ENCODE measurements at regions not wholly inside any gene's neighbourhood (a gene's known extent, or its start where the extent isn't known, plus 50 kb on each side); places are given as distances from the start of the nearest gene placed in this dataset.

DNA sequence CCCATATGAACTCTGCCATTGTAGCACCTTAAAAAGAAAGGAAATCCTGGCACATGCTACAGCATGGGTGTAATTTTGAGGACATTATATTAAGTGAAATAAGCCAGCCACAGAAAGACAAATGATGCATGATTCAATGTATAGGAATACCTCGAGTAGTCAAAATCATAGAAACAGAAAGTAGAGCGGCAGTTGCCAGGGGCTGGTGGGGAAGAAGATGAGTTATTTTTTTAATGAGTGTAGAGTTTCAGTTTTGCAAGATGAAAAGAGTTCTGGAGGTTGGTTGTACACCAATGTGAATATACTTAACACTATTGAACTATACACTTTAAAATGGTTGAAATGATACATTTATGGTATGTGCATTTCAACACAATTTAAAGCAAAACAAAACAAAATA is 133.0 kb downstream of the ZDHHC21 start:
- no peaks in the 10 kb centered on the region for H3K36me3 Mint-ChIP-seq (ENCODE audit: insufficient read depth, unreplicated experiment)
- no TSS peak for BruUV-seq (replicated peaks)
- H3K9me3 Mint-ChIP-seq (ENCODE audit: unreplicated experiment): no peaks in the 10 kb centered on the region
- H3K27me3 Mint-ChIP-seq (ENCODE audit: insufficient read depth, unreplicated experiment): no peaks in the 10 kb centered on the region
- TF ChIP-seq, protein P1, sequence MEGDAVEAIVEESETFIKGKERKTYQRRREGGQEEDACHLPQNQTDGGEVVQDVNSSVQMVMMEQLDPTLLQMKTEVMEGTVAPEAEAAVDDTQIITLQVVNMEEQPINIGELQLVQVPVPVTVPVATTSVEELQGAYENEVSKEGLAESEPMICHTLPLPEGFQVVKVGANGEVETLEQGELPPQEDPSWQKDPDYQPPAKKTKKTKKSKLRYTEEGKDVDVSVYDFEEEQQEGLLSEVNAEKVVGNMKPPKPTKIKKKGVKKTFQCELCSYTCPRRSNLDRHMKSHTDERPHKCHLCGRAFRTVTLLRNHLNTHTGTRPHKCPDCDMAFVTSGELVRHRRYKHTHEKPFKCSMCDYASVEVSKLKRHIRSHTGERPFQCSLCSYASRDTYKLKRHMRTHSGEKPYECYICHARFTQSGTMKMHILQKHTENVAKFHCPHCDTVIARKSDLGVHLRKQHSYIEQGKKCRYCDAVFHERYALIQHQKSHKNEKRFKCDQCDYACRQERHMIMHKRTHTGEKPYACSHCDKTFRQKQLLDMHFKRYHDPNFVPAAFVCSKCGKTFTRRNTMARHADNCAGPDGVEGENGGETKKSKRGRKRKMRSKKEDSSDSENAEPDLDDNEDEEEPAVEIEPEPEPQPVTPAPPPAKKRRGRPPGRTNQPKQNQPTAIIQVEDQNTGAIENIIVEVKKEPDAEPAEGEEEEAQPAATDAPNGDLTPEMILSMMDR (IDR thresholded peaks at IDR 0.05; ENCODE audit: unreplicated experiment): no peak
- ChIA-PET POLR2A (no interaction called here), CTCF (no interaction called here)
- DNase-seq (ENCODE audit: unreplicated experiment): no peak
- intact Hi-C loops (cut with micrococcal nuclease): no loop called here
- H3K27ac Mint-ChIP-seq (ENCODE audit: low read depth, unreplicated experiment): no peak overlapping the region
- no peak overlapping the region for H3K4me3 Mint-ChIP-seq (ENCODE audit: unreplicated experiment)
- no peaks in the 10 kb centered on the region for H3K4me1 Mint-ChIP-seq (ENCODE audit: insufficient read depth, unreplicated experiment)

DNA sequence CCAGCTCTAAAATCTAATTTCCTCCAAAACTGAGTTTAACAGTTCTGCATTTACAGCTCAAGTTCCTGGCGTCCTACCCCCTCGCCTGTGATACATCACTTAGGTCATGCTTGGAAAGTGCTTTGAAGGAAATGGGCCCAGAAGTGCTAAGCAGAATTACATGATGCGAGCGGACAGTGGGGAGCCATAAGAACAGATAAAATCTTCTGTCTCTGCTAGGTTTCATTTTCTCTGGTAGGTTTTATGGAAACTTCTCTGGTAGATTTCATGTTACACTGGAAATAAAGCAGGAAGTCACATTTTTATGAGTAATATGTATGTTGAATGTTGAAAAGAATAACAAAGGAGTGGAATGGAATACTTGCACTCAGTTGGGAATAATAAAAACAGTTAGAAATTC is 138.3 kb downstream of the ZDHHC21 start:
- intact Hi-C loops (cut with micrococcal nuclease): no loop called here
- Mint-ChIP-seq H3K27me3 (ENCODE audit: insufficient read depth, unreplicated experiment) (peaks cover 7% of the 10 kb centered on the region), H3K36me3 (ENCODE audit: insufficient read depth, unreplicated experiment) (no peaks in the 10 kb centered on the region), H3K27ac (ENCODE audit: low read depth, unreplicated experiment) (no peak overlapping the region), H3K4me3 (ENCODE audit: unreplicated experiment) (no peak overlapping the region), H3K9me3 (ENCODE audit: unreplicated experiment) (no peaks in the 10 kb centered on the region), H3K4me1 (ENCODE audit: insufficient read depth, unreplicated experiment) (no peaks in the 10 kb centered on the region)
- CTCF ChIA-PET: interaction anchor here (0.7 kb wide), 2 partner anchors 82 to 89 kb away, joined by 3 read pairs; no protein-coding TSS in a partner anchor
- BruUV-seq (replicated peaks): no TSS peak
- DNase-seq (ENCODE audit: unreplicated experiment): no peak
- POLR2A ChIA-PET: no interaction called here
- TF ChIP-seq, protein P1 (IDR thresholded peaks at IDR 0.05; ENCODE audit: unreplicated experiment): no peak

DNA sequence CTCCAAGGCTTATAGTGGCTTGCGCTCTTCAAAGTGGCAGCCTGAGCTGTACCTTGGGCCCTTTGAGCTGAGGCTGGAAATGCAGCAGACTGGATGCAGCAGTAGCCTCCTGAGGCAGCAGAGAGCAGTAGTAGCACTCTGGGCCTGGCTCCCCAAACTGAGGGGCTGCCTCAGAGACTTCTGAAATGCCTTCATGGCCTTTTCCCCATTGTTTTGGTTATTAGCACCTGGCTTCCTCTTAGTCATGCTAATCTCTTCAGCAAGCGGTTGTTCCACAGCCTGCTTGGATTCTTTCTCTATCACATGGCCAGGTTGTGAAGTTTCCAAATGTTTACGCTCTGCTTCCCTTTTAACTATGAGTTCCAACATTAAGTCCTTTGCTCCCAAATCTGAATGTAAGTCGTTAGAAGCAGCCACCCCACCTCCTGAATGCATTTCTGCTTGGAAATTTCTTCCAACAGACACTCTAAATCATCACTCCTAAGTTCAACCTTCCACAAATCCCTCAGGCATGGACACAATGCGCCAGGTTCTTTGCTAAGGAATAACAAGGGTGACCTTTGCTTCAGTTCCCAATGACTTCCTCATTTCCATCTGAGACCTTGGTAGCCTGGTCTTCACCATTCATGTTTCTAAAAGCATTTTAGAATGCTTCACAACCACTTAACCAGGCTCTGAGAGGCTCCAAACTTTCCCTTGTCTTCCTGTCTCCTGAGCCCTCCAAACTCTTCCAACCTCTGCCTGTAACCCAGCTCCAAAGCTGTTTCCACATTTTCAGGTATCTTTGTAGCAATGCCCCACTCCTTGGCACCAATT is 145.8 kb downstream of the ZDHHC21 start:
- no peaks in the 10 kb centered on the region for H3K4me1 Mint-ChIP-seq (ENCODE audit: insufficient read depth, unreplicated experiment)
- no peaks in the 10 kb centered on the region for H3K9me3 Mint-ChIP-seq (ENCODE audit: unreplicated experiment)
- POLR2A ChIA-PET: no interaction called here
- no peak overlapping the region for H3K4me3 Mint-ChIP-seq (ENCODE audit: unreplicated experiment)
- CTCF ChIA-PET: no interaction called here
- BruUV-seq (replicated peaks): no TSS peak
- H3K27ac Mint-ChIP-seq (ENCODE audit: low read depth, unreplicated experiment): no peak overlapping the region
- DNase-seq (ENCODE audit: unreplicated experiment): no peak
- peaks cover 7% of the 10 kb centered on the region for H3K27me3 Mint-ChIP-seq (ENCODE audit: insufficient read depth, unreplicated experiment)
- H3K36me3 Mint-ChIP-seq (ENCODE audit: insufficient read depth, unreplicated experiment): no peaks in the 10 kb centered on the region
- intact Hi-C loops (cut with micrococcal nuclease): no loop called here
- TF ChIP-seq, protein P1 (IDR thresholded peaks at IDR 0.05; ENCODE audit: unreplicated experiment): no peak

DNA sequence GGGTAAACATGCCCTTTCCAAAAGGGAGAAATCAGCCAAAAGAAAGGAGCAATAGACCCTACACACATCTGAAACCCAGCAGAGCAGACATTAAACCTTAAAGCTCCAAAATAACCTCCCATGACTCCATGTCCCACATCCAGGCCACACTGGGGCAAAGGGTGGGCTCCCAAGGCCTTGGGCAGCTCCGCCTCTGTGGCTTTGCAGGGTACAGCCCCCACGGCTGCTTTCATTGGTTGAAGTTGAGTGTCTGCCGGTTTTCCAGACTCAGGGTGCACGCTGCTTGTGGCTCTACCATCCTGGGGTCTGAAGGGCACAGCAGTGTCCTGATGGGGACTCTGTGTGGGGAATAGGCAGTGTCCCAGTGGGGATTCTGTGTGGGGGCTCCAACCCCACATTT is 146.5 kb downstream of the ZDHHC21 start:
- TF ChIP-seq, protein P1 (IDR thresholded peaks at IDR 0.05; ENCODE audit: unreplicated experiment): no peak
- intact Hi-C loops (cut with micrococcal nuclease): no loop called here
- no TSS peak for BruUV-seq (replicated peaks)
- H3K36me3 Mint-ChIP-seq (ENCODE audit: insufficient read depth, unreplicated experiment): no peaks in the 10 kb centered on the region
- H3K27me3 Mint-ChIP-seq (ENCODE audit: insufficient read depth, unreplicated experiment): peaks cover 7% of the 10 kb centered on the region
- H3K4me3 Mint-ChIP-seq (ENCODE audit: unreplicated experiment): no peak overlapping the region
- H3K27ac Mint-ChIP-seq (ENCODE audit: low read depth, unreplicated experiment): no peak overlapping the region
- H3K9me3 Mint-ChIP-seq (ENCODE audit: unreplicated experiment): no peaks in the 10 kb centered on the region
- ChIA-PET CTCF (interaction anchor here (0.7 kb wide), 1 partner anchor 48 kb away, joined by 3 read pairs; no protein-coding TSS in a partner anchor), POLR2A (no interaction called here)
- no peak for DNase-seq (ENCODE audit: unreplicated experiment)
- H3K4me1 Mint-ChIP-seq (ENCODE audit: insufficient read depth, unreplicated experiment): no peaks in the 10 kb centered on the region

Measured in MCF 10A (cell line).